ENCODE measurements at regions not wholly inside any gene's neighbourhood (a gene's known extent, or its start where the extent isn't known, plus 50 kb on each side); places are given as distances from the start of the nearest gene placed in this dataset.

GRCh38 chr6:22028403-22029090, 268.3 kb downstream of the PRL start:
- H3K4me2 ChIP-seq (ENCODE audit: low read length), result no peak overlapping the region
- no peaks in the 10 kb centered on the region for H3K9me3 ChIP-seq (ENCODE audit: control insufficient read depth, low read length)
- no peaks in the 10 kb centered on the region for H3K79me2 ChIP-seq
- no peak for TF ChIP-seq CTCF (IDR thresholded peaks at IDR 0.05)
- no peaks in the 10 kb centered on the region for H3K36me3 ChIP-seq (ENCODE audit: control insufficient read depth, insufficient read depth, low read length)
- no peak overlapping the region for H3K27ac ChIP-seq
- H2AFZ ChIP-seq, result peak overlapping the region; percentile 44
- no peak overlapping the region for H3K9ac ChIP-seq
- no peaks in the 10 kb centered on the region for H3K27me3 ChIP-seq (ENCODE audit: control insufficient read depth, insufficient read depth, low read length)
- H3K4me1 ChIP-seq, result no peaks in the 10 kb centered on the region
- no peak overlapping the region for H3K4me3 ChIP-seq (ENCODE audit: low read depth, low read length)

GRCh38 chr6:22029171-22029570, 267.7 kb downstream of the PRL start:
- no peak for TF ChIP-seq CTCF (IDR thresholded peaks at IDR 0.05)
- no peaks in the 10 kb centered on the region for H3K36me3 ChIP-seq (ENCODE audit: control insufficient read depth, insufficient read depth, low read length)
- no peaks in the 10 kb centered on the region for H3K9me3 ChIP-seq (ENCODE audit: control insufficient read depth, low read length)
- H3K79me2 ChIP-seq, result no peaks in the 10 kb centered on the region
- peak overlapping the region; percentile 44 for H2AFZ ChIP-seq
- H3K27ac ChIP-seq, result no peak overlapping the region
- H3K4me1 ChIP-seq, result no peaks in the 10 kb centered on the region
- H3K9ac ChIP-seq, result no peak overlapping the region
- H3K4me2 ChIP-seq (ENCODE audit: low read length), result no peak overlapping the region
- no peaks in the 10 kb centered on the region for H3K27me3 ChIP-seq (ENCODE audit: control insufficient read depth, insufficient read depth, low read length)
- H3K4me3 ChIP-seq (ENCODE audit: low read depth, low read length), result no peak overlapping the region

- no peak for TF ChIP-seq CTCF (IDR thresholded peaks at IDR 0.05)
- no peak overlapping the region for H3K27ac ChIP-seq
- no peak overlapping the region for H2AFZ ChIP-seq
- H3K4me2 ChIP-seq (ENCODE audit: low read length), result no peak overlapping the region
- no peaks in the 10 kb centered on the region for H3K27me3 ChIP-seq (ENCODE audit: control insufficient read depth, insufficient read depth, low read length)
- no peak overlapping the region for H3K4me3 ChIP-seq (ENCODE audit: low read depth, low read length)
- H3K4me1 ChIP-seq, result peaks cover 3% of the 10 kb centered on the region
- no peaks in the 10 kb centered on the region for H3K36me3 ChIP-seq (ENCODE audit: control insufficient read depth, insufficient read depth, low read length)
- no peaks in the 10 kb centered on the region for H3K9me3 ChIP-seq (ENCODE audit: control insufficient read depth, low read length)
- no peak overlapping the region for H3K9ac ChIP-seq
- no peaks in the 10 kb centered on the region for H3K79me2 ChIP-seq
These were observed 265.9 kb downstream of the PRL start for GRCh38 chr6:22030730-22031619.

DNA sequence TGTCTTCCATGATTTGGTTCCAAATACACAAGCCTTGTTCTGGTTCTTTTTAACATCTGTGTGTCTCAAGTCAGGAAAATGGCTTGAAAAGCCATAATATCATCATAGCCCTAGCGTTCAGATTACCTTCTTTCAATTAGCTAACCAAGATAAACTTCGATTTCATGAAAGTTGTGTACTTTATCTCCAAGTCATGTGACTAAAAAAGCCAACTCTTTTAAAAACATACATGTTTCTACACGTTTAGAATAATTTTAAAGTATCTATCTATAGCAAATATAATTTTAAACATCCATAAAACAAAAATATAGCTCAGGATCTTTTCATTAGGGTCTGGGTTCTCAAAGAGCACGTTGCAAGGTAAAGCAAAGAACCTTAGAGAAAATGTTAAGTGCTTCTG, 261.1 kb downstream of the PRL start:
- Histone ChIP-seq H3K9me3 (ENCODE audit: control insufficient read depth, low read length) (no peaks in the 10 kb centered on the region), H3K27ac (peak overlapping the region; percentile 57), H3K4me1 (peaks cover 16% of the 10 kb centered on the region), H2AFZ (peak overlapping the region; percentile 77), H3K27me3 (ENCODE audit: control insufficient read depth, insufficient read depth, low read length) (no peaks in the 10 kb centered on the region), H3K4me2 (ENCODE audit: low read length) (peak overlapping the region; percentile 53), H3K36me3 (ENCODE audit: control insufficient read depth, insufficient read depth, low read length) (no peaks in the 10 kb centered on the region), H3K79me2 (no peaks in the 10 kb centered on the region), H3K9ac (no peak overlapping the region), H3K4me3 (ENCODE audit: low read depth, low read length) (no peak overlapping the region)
- TF ChIP-seq CTCF (IDR thresholded peaks at IDR 0.05), result no peak
